ENCODE measurements at regions not wholly inside any gene's neighbourhood (a gene's known extent, or its start where the extent isn't known, plus 50 kb on each side); places are given as distances from the start of the nearest gene placed in this dataset.
A peak's percentile ranks its signal among the peaks of the same experiment; 100 is the strongest.

DNA sequence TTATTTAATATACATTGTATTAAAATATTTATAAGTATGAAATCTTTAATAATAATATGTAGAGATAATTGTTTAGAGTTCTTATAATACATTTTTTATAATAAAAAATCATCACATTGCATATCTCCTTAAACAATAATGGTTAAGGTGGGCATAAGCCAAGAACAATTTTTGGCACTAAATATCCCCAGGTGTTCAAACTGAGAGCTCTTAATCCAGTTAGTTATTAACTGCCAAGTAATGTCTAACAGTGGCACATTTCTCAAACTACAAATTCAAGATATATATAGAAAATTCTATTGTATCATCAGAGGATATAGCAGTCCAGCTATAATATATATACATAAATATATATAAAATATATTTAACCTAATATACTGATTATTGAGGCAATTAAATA lies 680.8 kb downstream of the SI start:
- H3K4me3 ChIP-seq (ENCODE audit: control insufficient read depth, low read depth, low read length): no peak overlapping the region
- DNase-seq (ENCODE audit: low read depth): no peak
- TF ChIP-seq, protein P1, sequence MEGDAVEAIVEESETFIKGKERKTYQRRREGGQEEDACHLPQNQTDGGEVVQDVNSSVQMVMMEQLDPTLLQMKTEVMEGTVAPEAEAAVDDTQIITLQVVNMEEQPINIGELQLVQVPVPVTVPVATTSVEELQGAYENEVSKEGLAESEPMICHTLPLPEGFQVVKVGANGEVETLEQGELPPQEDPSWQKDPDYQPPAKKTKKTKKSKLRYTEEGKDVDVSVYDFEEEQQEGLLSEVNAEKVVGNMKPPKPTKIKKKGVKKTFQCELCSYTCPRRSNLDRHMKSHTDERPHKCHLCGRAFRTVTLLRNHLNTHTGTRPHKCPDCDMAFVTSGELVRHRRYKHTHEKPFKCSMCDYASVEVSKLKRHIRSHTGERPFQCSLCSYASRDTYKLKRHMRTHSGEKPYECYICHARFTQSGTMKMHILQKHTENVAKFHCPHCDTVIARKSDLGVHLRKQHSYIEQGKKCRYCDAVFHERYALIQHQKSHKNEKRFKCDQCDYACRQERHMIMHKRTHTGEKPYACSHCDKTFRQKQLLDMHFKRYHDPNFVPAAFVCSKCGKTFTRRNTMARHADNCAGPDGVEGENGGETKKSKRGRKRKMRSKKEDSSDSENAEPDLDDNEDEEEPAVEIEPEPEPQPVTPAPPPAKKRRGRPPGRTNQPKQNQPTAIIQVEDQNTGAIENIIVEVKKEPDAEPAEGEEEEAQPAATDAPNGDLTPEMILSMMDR (conservative IDR thresholded peaks at IDR 0.05; ENCODE audit: control insufficient read depth, insufficient read depth, low read depth, low read length): no peak

GRCh38 chr3:164393171-164393570 lies 685.1 kb downstream of the SI start:
- no peak for DNase-seq (ENCODE audit: low read depth)
- TF ChIP-seq, protein P1 (conservative IDR thresholded peaks at IDR 0.05; ENCODE audit: control insufficient read depth, insufficient read depth, low read depth, low read length): no peak
- H3K4me3 ChIP-seq (ENCODE audit: control insufficient read depth, low read depth, low read length): no peak overlapping the region

GRCh38 chr3:164390046-164390445 lies 688.2 kb downstream of the SI start:
- DNase-seq (ENCODE audit: low read depth): no peak
- no peak overlapping the region for H3K4me3 ChIP-seq (ENCODE audit: control insufficient read depth, low read depth, low read length)
- TF ChIP-seq, protein P1 (conservative IDR thresholded peaks at IDR 0.05; ENCODE audit: control insufficient read depth, insufficient read depth, low read depth, low read length): peak; percentile 9

- TF ChIP-seq, protein P1 (conservative IDR thresholded peaks at IDR 0.05; ENCODE audit: control insufficient read depth, insufficient read depth, low read depth, low read length): no peak
- DNase-seq (ENCODE audit: low read depth): no peak
- H3K4me3 ChIP-seq (ENCODE audit: control insufficient read depth, low read depth, low read length): no peak overlapping the region
Measured at GRCh38 chr3:164387236-164387635, 691.1 kb downstream of the SI start.

DNA sequence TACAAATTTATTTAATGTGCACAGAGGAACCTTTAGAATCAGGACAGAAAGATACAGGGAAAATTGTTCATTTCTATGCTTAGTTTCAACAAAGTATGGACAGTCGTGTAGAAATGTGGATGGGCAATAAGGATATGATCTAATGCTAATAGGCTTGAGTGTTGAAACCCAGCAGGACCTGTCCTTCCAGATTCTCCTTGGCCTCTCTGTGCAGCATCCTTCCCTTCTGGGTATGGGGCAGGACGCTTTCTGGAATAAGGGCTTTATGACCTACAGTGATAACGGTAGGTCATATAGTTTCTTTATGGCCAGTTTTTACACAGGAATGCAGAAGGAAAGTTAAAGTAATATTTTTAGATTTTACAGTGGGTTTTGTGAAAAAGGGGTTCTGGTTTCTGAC lies 698.1 kb downstream of the SI start:
- H3K4me3 ChIP-seq (ENCODE audit: control insufficient read depth, low read depth, low read length): no peak overlapping the region
- no peak for DNase-seq (ENCODE audit: low read depth)
- TF ChIP-seq, protein P1 (conservative IDR thresholded peaks at IDR 0.05; ENCODE audit: control insufficient read depth, insufficient read depth, low read depth, low read length): no peak

DNA sequence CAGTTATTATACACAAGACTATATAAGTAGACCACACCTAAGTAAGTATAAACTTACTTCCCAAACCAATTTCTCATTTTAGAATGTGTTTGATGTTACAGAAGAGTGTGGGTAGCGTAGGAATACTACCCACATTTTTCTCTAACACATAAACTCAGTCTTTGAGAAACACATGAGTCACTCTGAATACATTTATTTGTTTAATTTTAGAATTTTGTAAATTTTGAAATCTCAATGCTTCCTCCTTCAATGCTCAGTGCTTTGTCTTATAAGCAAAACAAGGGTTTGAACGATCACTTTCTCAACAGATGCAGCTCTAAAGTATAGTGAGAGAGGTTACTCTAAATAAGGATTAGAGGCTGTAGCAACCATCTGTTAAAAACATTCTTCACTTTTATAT lies 700.8 kb downstream of the SI start:
- no peak overlapping the region for H3K4me3 ChIP-seq (ENCODE audit: control insufficient read depth, low read depth, low read length)
- no peak for DNase-seq (ENCODE audit: low read depth)
- TF ChIP-seq, protein P1 (conservative IDR thresholded peaks at IDR 0.05; ENCODE audit: control insufficient read depth, insufficient read depth, low read depth, low read length): no peak

DNA sequence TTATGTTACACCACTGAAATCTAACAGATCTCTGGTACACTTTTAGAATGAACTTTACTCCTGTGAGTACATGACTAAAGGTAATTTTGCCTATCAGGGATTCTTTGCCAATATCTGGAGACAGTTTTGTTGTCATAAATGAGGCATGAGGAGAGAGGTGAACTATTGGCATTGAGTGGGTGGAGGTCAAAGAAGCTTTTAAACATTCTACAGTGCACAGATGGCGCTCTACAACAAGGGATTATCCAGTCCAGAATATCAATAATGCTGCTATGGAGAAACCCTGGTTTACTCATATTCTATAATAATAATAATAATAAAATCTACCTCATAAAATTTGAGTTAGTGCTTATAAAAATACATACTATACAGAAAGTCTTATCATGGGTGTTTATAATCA lies 702.3 kb downstream of the SI start:
- TF ChIP-seq, protein P1 (conservative IDR thresholded peaks at IDR 0.05; ENCODE audit: control insufficient read depth, insufficient read depth, low read depth, low read length): no peak
- H3K4me3 ChIP-seq (ENCODE audit: control insufficient read depth, low read depth, low read length): no peak overlapping the region
- DNase-seq (ENCODE audit: low read depth): peak; percentile 1
